ENCODE measurements at regions not wholly inside any gene's neighbourhood (a gene's known extent, or its start where the extent isn't known, plus 50 kb on each side); places are given as distances from the start of the nearest gene placed in this dataset.

- no peak for DNase-seq
- no peak for ATAC-seq
Measured at GRCh38 chr20:19000078-19000477, 186.5 kb downstream of the SCP2D1 start.

- DNase-seq: no peak
- no peak for ATAC-seq
Measured at GRCh38 chr20:19001177-19001576, 187.6 kb downstream of the SCP2D1 start.

GRCh38 chr20:19003366-19004336, 190.1 kb downstream of the SCP2D1 start:
- ATAC-seq (no peak), DNase-seq (no peak)

GRCh38 chr20:19004975-19005374, 191.4 kb downstream of the SCP2D1 start:
- DNase-seq (no peak), ATAC-seq (no peak)

GRCh38 chr20:19008497-19008896, 194.9 kb downstream of the SCP2D1 start:
- ATAC-seq (no peak), DNase-seq (no peak)

GRCh38 chr20:19009081-19009688, 195.6 kb downstream of the SCP2D1 start:
- no peak for ATAC-seq
- DNase-seq: no peak

GRCh38 chr20:19012676-19013075, 199.1 kb downstream of the SCP2D1 start:
- no peak for DNase-seq
- ATAC-seq: no peak

- DNase-seq: no peak
- no peak for ATAC-seq
Measured at GRCh38 chr20:19013907-19014306, 198.5 kb upstream of the SLC24A3 start.

- DNase-seq (no peak), ATAC-seq (no peak)
Measured at GRCh38 chr20:19015351-19016139, 196.9 kb upstream of the SLC24A3 start.

- ATAC-seq (no peak), DNase-seq (no peak)
Measured at GRCh38 chr20:19016140-19016497, 196.3 kb upstream of the SLC24A3 start.

- ATAC-seq (no peak), DNase-seq (no peak)
Measured at GRCh38 chr20:19017104-19017690, 195.2 kb upstream of the SLC24A3 start.

GRCh38 chr20:19018881-19019280, 193.6 kb upstream of the SLC24A3 start:
- DNase-seq: no peak
- no peak for ATAC-seq

- ATAC-seq: no peak
- no peak for DNase-seq
Measured at GRCh38 chr20:19019734-19020364, 192.6 kb upstream of the SLC24A3 start.

GRCh38 chr20:19021406-19022117, 190.9 kb upstream of the SLC24A3 start:
- no peak for ATAC-seq

GRCh38 chr20:19022118-19022575, 190.3 kb upstream of the SLC24A3 start:
- ATAC-seq (no peak), DNase-seq (no peak)

More at GRCh38 chr20:19021406-19022117, 190.9 kb upstream of the SLC24A3 start:
- DNase-seq: no peak

GRCh38 chr20:19022791-19023448, 189.5 kb upstream of the SLC24A3 start:
- ATAC-seq: no peak
- DNase-seq: no peak

- ATAC-seq (no peak), DNase-seq (no peak)
Measured at GRCh38 chr20:19024296-19025035, 188.0 kb upstream of the SLC24A3 start.

- ATAC-seq (no peak), DNase-seq (no peak)
Measured at GRCh38 chr20:19025430-19026120, 186.9 kb upstream of the SLC24A3 start.

Measured in stimulated activated naive CD8-positive, alpha-beta T cell treated with anti-CD3 and anti-CD28 coated beads, Interleukin-15, Interleukin-2, amounts not matched to agents 100 U/mL and 50 U/mL, for 24 hours (primary cell).